VCaP (cell line): ENCODE measurements at regions not wholly inside any gene's neighbourhood (a gene's known extent, or its start where the extent isn't known, plus 50 kb on each side); places are given as distances from the start of the nearest gene placed in this dataset.

Experiments
- H3K27ac ChIP-seq: fragments of 450-650 bp; 2 replicates; pipeline ENCODE4 v1.5.1; 2017
- CTCF ChIP-seq: fragments of 450-650 bp; conservative IDR thresholded peaks from 2 replicates; pipeline ENCODE4 v1.5.1; 2017; ENCODE audit warnings: mild to moderate bottlenecking, moderate library complexity

- no peak overlapping the region for H3K27ac ChIP-seq
Measured at GRCh38 chr7:32319012-32319382, 171.2 kb downstream of the LSM5 start.

GRCh38 chr7:32318300-32319011 lies 171.7 kb downstream of the LSM5 start:
- H3K27ac ChIP-seq, result no peak overlapping the region
- no peak for TF ChIP-seq CTCF

More at GRCh38 chr7:32319012-32319382, 171.2 kb downstream of the LSM5 start:
- TF ChIP-seq CTCF, result no peak

- TF ChIP-seq CTCF, result no peak
- no peak overlapping the region for H3K27ac ChIP-seq
Measured at GRCh38 chr7:32316839-32317238, 173.3 kb downstream of the LSM5 start.

GRCh38 chr7:32314761-32315160 lies 175.4 kb downstream of the LSM5 start:
- no peak for TF ChIP-seq CTCF
- no peak overlapping the region for H3K27ac ChIP-seq

GRCh38 chr7:32301427-32301826 lies 188.8 kb downstream of the LSM5 start:
- H3K27ac ChIP-seq, result no peak overlapping the region
- no peak for TF ChIP-seq CTCF

- H3K27ac ChIP-seq, result no peak overlapping the region
Measured at GRCh38 chr7:32299133-32299702, 191.0 kb downstream of the LSM5 start.

More at GRCh38 chr7:32299133-32299702, 191.0 kb downstream of the LSM5 start:
- no peak for TF ChIP-seq CTCF
